T1000 (cell line): ENCODE measurements at regions not wholly inside any gene's neighbourhood (a gene's known extent, or its start where the extent isn't known, plus 50 kb on each side); places are given as distances from the start of the nearest gene placed in this dataset.
"Not testable (repeated sequence)": the region's sequence is repeated elsewhere in the genome, so short reads cannot be mapped to it uniquely, and the experiment has no call there.

ENCODE experiments used
- DNase-seq: peaks from one replicate; lab custom pipeline; 2025; ENCODE audit warnings: mixed read lengths; lab: John Stamatoyannopoulos, UW

DNA sequence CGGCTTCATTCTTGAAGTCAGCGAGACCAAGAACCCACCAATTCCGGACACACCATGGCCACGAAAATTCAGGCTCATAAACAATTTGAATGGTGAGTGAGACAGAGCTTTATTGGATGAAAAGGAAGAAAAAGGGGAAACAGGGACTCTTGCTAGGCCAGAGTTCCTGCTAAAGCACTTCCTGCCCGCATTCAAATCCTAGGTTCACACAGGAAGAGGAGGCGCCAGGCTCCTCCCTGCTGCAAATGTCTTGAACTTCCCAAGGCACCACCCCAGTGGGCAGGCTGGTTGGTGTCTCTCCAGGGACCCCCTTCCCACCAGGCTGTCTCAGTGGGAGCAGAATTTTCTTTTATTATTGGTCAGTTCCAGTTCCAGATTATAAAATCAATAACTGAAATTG lies 121.2 kb downstream of the FSCB start:
- DNase-seq = no peak

DNA sequence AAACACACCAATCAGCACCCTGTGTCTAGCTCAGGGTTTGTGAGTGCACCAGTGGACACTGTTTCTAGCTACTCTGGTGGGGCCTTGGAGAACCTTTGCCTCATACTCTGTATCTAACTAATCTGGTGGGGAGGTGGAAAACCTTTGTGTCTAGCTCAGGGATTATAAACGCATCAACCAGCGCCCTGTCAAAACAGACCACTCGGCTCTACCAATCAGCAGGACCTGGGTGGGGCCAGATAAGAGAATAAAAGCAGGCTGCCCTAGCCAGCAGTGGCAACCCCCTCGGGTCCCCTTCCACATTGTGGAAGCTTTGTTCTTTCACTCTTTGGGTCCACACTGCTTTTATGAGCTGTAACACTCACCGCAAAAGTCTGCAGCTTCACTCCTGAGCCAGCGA lies 121.8 kb downstream of the FSCB start:
- DNase-seq = not testable (repeated sequence)

DNA sequence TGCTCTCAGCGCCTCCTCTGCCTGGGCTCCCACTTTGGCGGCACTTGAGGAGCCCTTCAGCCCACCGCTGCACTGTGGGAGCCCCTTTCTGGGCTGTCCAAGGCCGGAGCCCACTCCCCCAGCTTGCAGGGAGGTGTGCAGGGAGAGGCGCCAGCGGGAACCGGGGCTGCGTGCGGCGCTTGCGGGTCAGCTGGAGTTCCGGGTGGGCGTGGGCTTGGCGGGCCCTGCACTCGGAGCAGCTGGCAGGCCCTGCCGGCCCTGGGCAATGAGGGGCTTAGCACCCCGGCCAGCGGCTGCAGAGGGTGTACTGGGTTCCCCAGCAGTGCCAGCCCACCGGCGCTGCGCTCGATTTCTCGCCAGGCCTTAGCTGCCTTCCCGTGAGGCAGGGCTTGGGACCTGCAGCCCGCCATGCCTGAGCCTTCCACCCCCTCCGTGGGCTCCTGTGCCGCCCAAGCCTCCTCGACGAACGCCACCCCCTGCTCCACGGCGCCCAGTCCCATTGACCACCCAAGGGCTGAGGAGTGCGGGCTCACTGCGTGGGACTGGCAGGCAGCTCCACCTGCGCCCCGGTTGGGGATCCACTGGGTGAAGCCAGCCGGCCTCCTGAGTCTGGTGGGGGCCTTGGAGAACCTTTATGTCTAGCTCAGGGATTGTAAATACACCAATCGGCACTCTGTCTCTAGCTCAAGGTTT lies 122.3 kb downstream of the FSCB start:
- not testable (repeated sequence) for DNase-seq

GRCh38 chr14:44384093-44384492 lies 123.0 kb downstream of the FSCB start:
- DNase-seq = no peak

- DNase-seq = no peak
Observed at GRCh38 chr14:44383636-44384035, 123.4 kb downstream of the FSCB start.

- DNase-seq = no peak
Observed at GRCh38 chr14:44379292-44379977, 127.6 kb downstream of the FSCB start.

DNA sequence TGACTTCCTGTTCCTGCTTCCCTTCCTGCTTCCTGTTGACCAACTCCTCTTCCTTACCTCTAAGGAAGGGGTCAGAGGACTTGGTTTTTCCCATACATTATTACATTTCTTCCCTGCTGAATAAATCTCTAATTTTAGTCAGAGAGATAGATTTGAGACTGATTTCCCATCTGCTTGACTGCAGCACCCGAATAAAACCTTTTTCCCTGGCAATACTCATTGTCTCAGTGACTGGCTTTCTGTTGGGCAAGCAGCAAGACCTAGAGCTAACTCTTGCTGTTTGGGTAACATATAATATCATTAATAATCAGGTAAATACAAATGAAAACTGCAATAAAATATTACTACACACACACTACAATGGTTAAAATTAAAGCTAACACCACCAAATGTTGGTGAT lies 132.2 kb downstream of the FSCB start:
- DNase-seq = no peak

GRCh38 chr14:44372807-44373489 lies 134.1 kb downstream of the FSCB start:
- DNase-seq = no peak

- DNase-seq = no peak
Observed at GRCh38 chr14:44372231-44372630, 134.9 kb downstream of the FSCB start.

GRCh38 chr14:44370727-44371126 lies 136.4 kb downstream of the FSCB start:
- no peak for DNase-seq

GRCh38 chr14:44369401-44370123 lies 137.5 kb downstream of the FSCB start:
- DNase-seq = no peak

- no peak for DNase-seq
Observed at GRCh38 chr14:44361083-44361482, 146.0 kb downstream of the FSCB start.

GRCh38 chr14:44353805-44354204 lies 153.3 kb downstream of the FSCB start:
- DNase-seq = no peak

GRCh38 chr14:44352201-44352600 lies 154.9 kb downstream of the FSCB start:
- DNase-seq = no peak

DNA sequence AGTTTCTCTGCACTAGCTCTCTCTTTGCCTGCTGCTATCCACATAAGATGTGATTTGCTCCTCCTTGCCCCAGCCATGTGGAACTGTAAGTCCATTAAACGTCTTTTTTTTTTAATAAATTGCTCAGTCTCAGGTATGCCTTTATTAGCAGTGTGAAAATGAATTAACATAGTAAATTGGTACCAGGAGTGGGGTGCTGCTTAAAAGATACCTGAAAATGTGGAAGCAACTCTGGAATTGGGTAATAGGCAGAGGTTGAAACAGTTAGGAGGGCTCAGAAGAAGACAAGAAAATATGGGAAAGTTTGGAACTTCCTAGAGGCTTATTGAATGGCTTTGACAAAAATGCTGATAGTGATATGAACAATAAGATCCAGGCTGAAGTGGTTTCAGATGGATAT lies 159.8 kb downstream of the FSCB start:
- DNase-seq = no peak

DNA sequence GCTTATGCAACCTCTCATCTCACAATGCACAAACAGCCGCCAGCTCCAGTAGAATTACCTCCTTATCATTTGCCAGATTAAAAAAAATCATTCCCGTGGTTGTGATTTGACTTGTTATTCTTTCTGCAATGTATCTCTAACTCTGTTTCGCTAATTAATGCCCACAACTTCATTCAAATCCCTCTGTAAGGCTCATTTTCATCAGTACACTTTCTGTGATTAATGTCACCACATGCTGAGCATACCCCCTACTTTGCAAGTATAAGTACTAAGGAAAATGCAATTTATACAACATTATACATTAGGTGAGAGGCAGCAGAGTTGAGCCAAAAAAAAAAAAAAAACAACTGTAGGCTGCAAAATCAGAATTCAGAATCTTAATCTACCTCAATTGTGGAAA lies 166.0 kb downstream of the FSCB start:
- DNase-seq = no peak

DNA sequence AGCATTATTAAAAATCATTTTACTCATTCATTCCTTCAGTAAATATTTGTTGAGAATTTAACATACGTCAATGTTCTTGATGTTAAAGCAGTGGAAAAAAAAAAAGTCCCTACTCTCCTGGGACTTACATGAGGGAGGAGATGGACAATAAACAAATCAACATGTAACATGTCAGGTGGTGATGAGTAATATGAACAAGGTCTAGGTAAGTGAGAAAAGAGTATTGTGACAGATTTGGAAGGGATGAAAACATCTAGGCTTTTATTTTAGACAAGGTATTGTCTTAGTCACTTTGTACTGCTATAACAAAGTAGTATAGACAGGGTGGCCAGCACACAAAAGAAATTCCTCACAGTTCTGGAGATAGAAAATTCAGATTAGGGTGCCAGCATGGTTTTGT lies 167.2 kb downstream of the FSCB start:
- no peak for DNase-seq

DNA sequence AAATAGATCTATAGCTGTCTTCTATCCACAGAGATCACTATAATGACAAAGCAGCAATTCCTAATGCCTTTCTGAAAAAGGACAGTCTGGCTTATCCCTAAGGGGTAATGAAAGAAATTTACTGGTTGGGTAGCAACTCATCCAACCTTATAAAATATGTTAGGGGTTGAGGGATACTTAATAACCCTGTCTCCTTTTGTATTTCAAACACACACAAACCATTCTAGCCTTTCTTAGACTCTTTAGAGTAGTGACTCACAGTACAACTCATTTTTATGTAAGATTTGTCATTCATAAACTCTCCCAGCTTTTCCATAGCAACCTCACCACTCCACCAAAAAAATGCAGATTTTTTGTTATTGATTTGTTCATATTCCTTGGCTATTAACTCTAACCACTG lies 167.9 kb downstream of the FSCB start:
- DNase-seq = no peak

GRCh38 chr14:44317441-44317746 lies 189.7 kb downstream of the FSCB start:
- no peak for DNase-seq

DNA sequence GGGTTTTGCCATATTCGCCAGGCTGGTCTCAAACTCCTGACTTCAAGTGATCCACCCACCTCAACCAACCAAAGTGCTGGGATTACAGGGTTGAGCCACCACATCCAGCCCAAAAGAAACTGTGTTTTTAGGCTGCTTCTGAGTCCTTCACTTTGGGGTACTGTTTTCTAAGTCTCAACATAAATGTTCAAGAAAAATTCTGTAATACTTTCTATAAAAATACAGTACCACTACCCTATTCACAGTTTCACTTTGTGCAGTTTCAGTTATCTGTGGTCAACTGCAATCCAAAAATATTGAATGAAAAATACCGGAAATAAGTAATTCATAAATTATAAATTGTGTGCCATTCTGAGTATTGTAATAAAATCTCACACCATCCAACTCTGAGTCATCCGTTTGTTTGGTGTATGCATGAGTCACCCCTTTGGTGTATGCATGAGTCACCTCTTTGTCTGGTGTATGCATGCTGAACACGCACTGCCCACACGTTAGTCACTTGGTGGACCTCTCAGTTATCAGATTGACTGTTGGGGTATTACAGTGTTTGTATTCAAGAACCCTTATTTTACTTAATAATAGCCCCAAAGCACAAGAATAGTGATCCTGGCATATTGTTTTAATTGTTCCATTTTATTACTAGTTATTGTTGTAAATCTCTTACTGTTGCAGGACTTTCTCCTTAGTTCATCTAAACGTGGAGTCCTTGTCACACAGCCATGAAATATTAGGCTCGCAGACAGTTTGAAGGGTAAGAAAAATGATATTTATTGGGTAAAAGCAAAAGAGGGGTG lies 190.2 kb downstream of the FSCB start:
- DNase-seq = peak; percentile 54

DNA sequence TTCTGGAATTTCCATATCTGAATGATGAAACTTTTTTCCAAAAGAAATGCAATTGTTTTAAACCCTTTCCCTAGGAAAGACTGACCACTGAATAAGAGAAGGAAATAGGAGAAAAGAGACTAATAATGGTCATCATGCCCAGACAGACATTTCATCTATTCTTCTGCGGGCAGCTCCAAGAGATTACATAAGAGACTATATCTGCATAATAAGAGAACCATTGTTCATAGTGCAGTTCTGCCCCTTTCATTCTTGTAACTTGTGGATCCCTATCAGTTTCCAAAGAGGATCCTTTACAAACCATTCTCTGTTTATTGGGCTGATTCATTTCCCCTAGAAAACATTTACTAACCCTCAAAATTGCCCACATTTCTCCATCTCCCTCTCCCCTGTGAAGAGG lies 197.8 kb downstream of the FSCB start:
- no peak for DNase-seq

GRCh38 chr14:44300916-44301315 lies 206.2 kb downstream of the FSCB start:
- DNase-seq = no peak
